Type B pancreatic cell (in vitro differentiated cells): ENCODE measurements at regions not wholly inside any gene's neighbourhood (a gene's known extent, or its start where the extent isn't known, plus 50 kb on each side); places are given as distances from the start of the nearest gene placed in this dataset.

Experiments
- DNase-seq: peaks from one replicate; pipeline ENCODE4 v3.0.0; 2021; ENCODE audit warnings: mixed read lengths; ENCODE audit not compliant: unreplicated experiment; ENCODE audit errors: extremely low spot score
- H3K27ac Mint-ChIP-seq: 2 replicates; pipeline ENCODE4 v1.8.0; 2021; ENCODE audit warnings: mild to moderate bottlenecking, mixed read lengths
- H3K27me3 Mint-ChIP-seq: 2 replicates; pipeline ENCODE4 v1.8.0; 2021; ENCODE audit warnings: mixed read lengths
- H3K36me3 Mint-ChIP-seq: 2 replicates; pipeline ENCODE4 v1.8.0; 2021; ENCODE audit warnings: mixed read lengths
- H3K4me1 Mint-ChIP-seq: one replicate; pipeline ENCODE4 v1.8.0; 2021; ENCODE audit warnings: mixed read lengths; ENCODE audit not compliant: unreplicated experiment
- H3K4me3 Mint-ChIP-seq: 2 replicates; pipeline ENCODE4 v1.8.0; 2021; ENCODE audit warnings: mild to moderate bottlenecking, mixed read lengths
- H3K9me3 Mint-ChIP-seq: 2 replicates; pipeline ENCODE4 v1.8.0; 2021; ENCODE audit warnings: mixed read lengths
- CTCF ChIP-seq: fragments of 200-600 bp; sonication (generic); conservative IDR thresholded peaks from 2 replicates; pipeline ENCODE4 v1.5.0; 2021; ENCODE audit warnings: antibody characterized with exemption, mild to moderate bottlenecking

GRCh38 chr2:121976926-121977325 lies 221.5 kb downstream of the TSN start:
- no peak for DNase-seq
- TF ChIP-seq CTCF, result no peak
- Mint-ChIP-seq H3K27ac (no peak overlapping the region), H3K9me3 (peaks cover 4% of the 10 kb centered on the region), H3K27me3 (no peaks in the 10 kb centered on the region), H3K36me3 (no peaks in the 10 kb centered on the region), H3K4me1 (peaks cover 42% of the 10 kb centered on the region), H3K4me3 (no peak overlapping the region)

GRCh38 chr2:121977326-121977725 lies 221.9 kb downstream of the TSN start:
- peaks cover 42% of the 10 kb centered on the region for H3K4me1 Mint-ChIP-seq
- no peak for DNase-seq
- H3K9me3 Mint-ChIP-seq, result peaks cover 6% of the 10 kb centered on the region
- no peak for TF ChIP-seq CTCF
- H3K36me3 Mint-ChIP-seq, result peaks cover 1% of the 10 kb centered on the region
- no peak overlapping the region for H3K4me3 Mint-ChIP-seq
- H3K27ac Mint-ChIP-seq, result no peak overlapping the region
- H3K27me3 Mint-ChIP-seq, result no peaks in the 10 kb centered on the region

- TF ChIP-seq CTCF, result no peak
- Mint-ChIP-seq H3K9me3 (peaks cover 10% of the 10 kb centered on the region), H3K36me3 (no peaks in the 10 kb centered on the region), H3K4me1 (peaks cover under 1% of the 10 kb centered on the region), H3K4me3 (no peak overlapping the region), H3K27me3 (peaks cover 8% of the 10 kb centered on the region), H3K27ac (no peak overlapping the region)
- no peak for DNase-seq
Measured at GRCh38 chr2:121992700-121993099, 237.2 kb downstream of the TSN start.

GRCh38 chr2:121993682-121994081 lies 238.2 kb downstream of the TSN start:
- peaks cover 4% of the 10 kb centered on the region for H3K4me1 Mint-ChIP-seq
- TF ChIP-seq CTCF, result no peak
- H3K27me3 Mint-ChIP-seq, result peaks cover 8% of the 10 kb centered on the region
- peaks cover 10% of the 10 kb centered on the region for H3K9me3 Mint-ChIP-seq
- H3K27ac Mint-ChIP-seq, result no peak overlapping the region
- no peak overlapping the region for H3K4me3 Mint-ChIP-seq
- DNase-seq, result no peak
- H3K36me3 Mint-ChIP-seq, result no peaks in the 10 kb centered on the region

GRCh38 chr2:121994238-121995206 lies 239.1 kb downstream of the TSN start:
- Mint-ChIP-seq H3K36me3 (no peaks in the 10 kb centered on the region), H3K27ac (no peak overlapping the region)

More at GRCh38 chr2:121994238-121995206, 239.1 kb downstream of the TSN start:
- Mint-ChIP-seq H3K27me3 (peaks cover 8% of the 10 kb centered on the region), H3K9me3 (peaks cover 4% of the 10 kb centered on the region), H3K4me3 (no peak overlapping the region), H3K4me1 (peaks cover 10% of the 10 kb centered on the region)
- DNase-seq, result no peak
- no peak for TF ChIP-seq CTCF
